LNCaP clone FGC (cell line): ENCODE measurements at regions not wholly inside any gene's neighbourhood (a gene's known extent, or its start where the extent isn't known, plus 50 kb on each side); places are given as distances from the start of the nearest gene placed in this dataset.

Experiments
- DNase-seq: peaks from one replicate; pipeline ENCODE4 v3.0.0-alpha.2; 2011; ENCODE audit warnings: low read depth
- H3K4me3 ChIP-seq: 2 replicates; pipeline ENCODE4 v1.5.1; 2011; ENCODE audit warnings: mild to moderate bottlenecking, low read depth, low read length, control low read depth
- CTCF ChIP-seq: IDR thresholded peaks from 2 replicates; pipeline ENCODE4 v1.5.1; 2012; ENCODE audit warnings: mild to moderate bottlenecking; ENCODE audit not compliant: control insufficient read depth, insufficient read depth; ENCODE audit errors: extremely low read depth

- TF ChIP-seq CTCF, result no peak
- no peak for DNase-seq
- H3K4me3 ChIP-seq, result no peak overlapping the region
Measured at GRCh38 chr10:6659451-6659850, 79.4 kb upstream of the PRKCQ start.

DNA sequence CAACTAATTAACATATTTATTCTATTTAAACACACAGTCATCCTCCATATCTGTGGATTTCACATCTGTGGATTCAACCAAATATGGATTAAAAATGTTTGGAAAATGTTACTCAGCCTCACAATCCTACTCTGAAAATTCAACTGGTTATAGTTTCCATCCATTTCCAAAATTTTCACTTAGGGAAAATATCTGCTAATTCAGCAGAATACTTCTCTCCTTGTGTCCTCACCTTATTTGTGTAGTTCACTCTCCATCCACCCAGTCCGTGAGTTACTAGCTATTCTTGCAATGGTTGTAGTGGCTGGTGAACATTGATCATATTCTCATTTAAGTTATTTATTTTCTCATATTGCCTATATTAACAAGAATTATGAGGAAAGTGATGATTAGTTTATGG, 77.6 kb upstream of the PRKCQ start:
- TF ChIP-seq CTCF, result no peak
- H3K4me3 ChIP-seq, result no peak overlapping the region
- DNase-seq, result no peak

DNA sequence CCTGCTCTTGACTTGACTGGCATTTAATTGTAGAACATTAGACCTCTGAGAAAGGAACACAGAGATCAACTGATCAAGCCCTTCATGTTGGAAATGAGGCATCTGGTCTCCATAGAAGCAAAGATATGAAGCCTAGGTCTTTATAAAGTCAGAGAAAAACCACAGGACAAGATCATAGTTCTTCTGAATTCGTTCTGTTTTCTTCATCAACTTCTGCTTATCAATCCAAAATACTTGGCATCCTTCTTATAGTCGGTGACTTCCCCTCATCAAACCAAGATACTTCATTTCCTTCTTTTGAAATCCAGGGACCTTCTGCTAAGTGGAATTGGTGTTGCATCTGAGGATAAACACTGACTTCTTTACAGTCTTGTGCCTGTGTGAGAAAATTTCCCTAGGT, 77.1 kb upstream of the PRKCQ start:
- H3K4me3 ChIP-seq, result no peak overlapping the region
- no peak for TF ChIP-seq CTCF
- no peak for DNase-seq

GRCh38 chr10:6654571-6654970, 74.5 kb upstream of the PRKCQ start:
- no peak overlapping the region for H3K4me3 ChIP-seq
- no peak for DNase-seq
- no peak for TF ChIP-seq CTCF

DNA sequence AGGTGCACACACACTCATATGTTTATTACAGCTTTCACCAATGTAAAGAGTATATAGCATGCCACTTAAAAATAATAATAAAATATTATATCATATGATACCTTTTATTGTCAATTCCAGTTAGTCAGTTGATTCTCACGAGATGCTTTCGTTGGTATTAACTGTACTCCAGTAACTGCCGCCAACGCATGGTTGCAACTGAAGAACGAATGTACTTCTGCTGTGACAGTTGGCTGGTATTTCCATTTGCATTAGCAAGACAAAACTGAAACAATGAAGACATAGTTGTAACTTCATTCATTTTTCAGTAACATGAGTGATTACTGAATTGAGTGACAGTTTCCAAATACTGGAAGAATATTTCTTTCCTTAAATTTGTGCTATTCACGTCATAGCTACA, 70.5 kb upstream of the PRKCQ start:
- DNase-seq, result no peak
- no peak for TF ChIP-seq CTCF
- H3K4me3 ChIP-seq, result no peak overlapping the region

- DNase-seq, result no peak
- H3K4me3 ChIP-seq, result no peak overlapping the region
- TF ChIP-seq CTCF, result no peak
Measured at GRCh38 chr10:6649903-6650302, 69.8 kb upstream of the PRKCQ start.

- DNase-seq, result no peak
- no peak for TF ChIP-seq CTCF
- H3K4me3 ChIP-seq, result no peak overlapping the region
Measured at GRCh38 chr10:6648894-6649720, 69.0 kb upstream of the PRKCQ start.
